ENCODE measurements at regions not wholly inside any gene's neighbourhood (a gene's known extent, or its start where the extent isn't known, plus 50 kb on each side); places are given as distances from the start of the nearest gene placed in this dataset.
A peak's percentile ranks its signal among the peaks of the same experiment; 100 is the strongest.

GRCh38 chr9:14455243-14455642 lies 141.3 kb upstream of the NFIB start:
- Histone ChIP-seq H3K79me1 (ENCODE audit: low read depth, low read length) (no peaks in the 10 kb centered on the region), H2BK120ac (replicated peaks; ENCODE audit: low read depth, low read length) (no peak overlapping the region), H3K23me2 (ENCODE audit: low read depth, low read length) (no peaks in the 10 kb centered on the region), H2AFZ (ENCODE audit: low read length) (no peak overlapping the region), H4K20me1 (replicated peaks in 1 of 2; ENCODE audit: control insufficient read depth in 1 of 2, insufficient read depth in 2 of 2, low read length in 2 of 2) (no peaks in the 10 kb centered on the region), H3K56ac (replicated peaks; ENCODE audit: insufficient read length, low read depth, low read length) (no peak overlapping the region), H4K8ac (ENCODE audit: extremely low read depth, insufficient read depth, low read length) (no peak overlapping the region), H3K9me3 (ENCODE audit: insufficient read depth in 2 of 2, low read depth in 1 of 2, low read length in 1 of 2) (no peaks in the 10 kb centered on the region), H3K79me2 (ENCODE audit: control insufficient read depth in 1 of 2, insufficient read depth in 2 of 2, low read length in 2 of 2) (no peaks in the 10 kb centered on the region), H2BK12ac (ENCODE audit: low read depth, low read length) (no peak overlapping the region), H3K36me3 (ENCODE audit: control insufficient read depth in 2 of 4, insufficient read depth in 4 of 4, low read length in 3 of 4) (no peaks in the 10 kb centered on the region), H2BK20ac (ENCODE audit: low read length) (no peak overlapping the region), H2BK15ac (ENCODE audit: low read length) (no peak overlapping the region), H4K5ac (ENCODE audit: insufficient read length, low read depth, low read length) (no peak overlapping the region), H2BK5ac (ENCODE audit: low read depth, low read length) (no peak overlapping the region), H3K27ac (ENCODE audit: low read depth, low read length) (no peak overlapping the region), H3K4ac (replicated peaks; ENCODE audit: insufficient read length, low read depth, low read length) (no peak overlapping the region), H3K4me2 (ENCODE audit: insufficient read depth in 1 of 2, low read depth in 2 of 2, low read length in 2 of 2) (no peak overlapping the region), H3K4me1 (replicated peaks in 1 of 4; ENCODE audit: control insufficient read depth in 3 of 4, insufficient read depth in 4 of 4, low read length in 3 of 4) (no peaks in the 10 kb centered on the region), H2AK5ac (ENCODE audit: low read depth, low read length) (no peak overlapping the region), H4K91ac (replicated peaks; ENCODE audit: insufficient read length, low read length) (no peak overlapping the region), H3K27me3 (replicated peaks in 1 of 4; ENCODE audit: control insufficient read depth in 3 of 4, extremely low read depth in 1 of 4, insufficient read depth in 3 of 4, low read length in 3 of 4) (no peaks in the 10 kb centered on the region), H3K14ac (ENCODE audit: insufficient read length) (no peak overlapping the region), H3K18ac (ENCODE audit: extremely low read depth, low read length) (no peak overlapping the region), H3K23ac (ENCODE audit: insufficient read length) (no peak overlapping the region), H3K4me3 (ENCODE audit: extremely low read depth in 1 of 4, insufficient read depth in 2 of 4, low read depth in 3 of 4, low read length in 4 of 4) (no peak overlapping the region), H3K9ac (replicated peaks in 1 of 4; ENCODE audit: extremely low read depth in 1 of 4, low read depth in 3 of 4, low read length in 3 of 4) (no peak overlapping the region)
- TF ChIP-seq CEBPB (IDR thresholded peaks at IDR 0.05; ENCODE audit: low read depth, low read length) (peak; percentile 96), TEAD4 (IDR thresholded peaks at IDR 0.05; ENCODE audit: low read depth, low read length) (no peak)
- DNase-seq (ENCODE audit: low read depth in 1 of 2, low spot score in 2 of 2), result no peak
- 90% methylated on average over 2 of the region's 2 CpGs; no CpG with 5 or more reads in 1 of the 2 experiments for WGBS, 2 experiments (ENCODE audit: extremely low coverage in 1 of 2, insufficient coverage in 1 of 2, insufficient read length in 1 of 2, insufficient replicate concordance in 2 of 2, low coverage in 1 of 2, low lambda C conversion rate in 2 of 2, missing lambda C conversion rate in 1 of 2)
- FAIRE-seq, result no peak
- CTCF ChIA-PET (ENCODE audit: partially characterized antibody), result interaction anchor here (1.2 to 3.2 kb wide), 3 partner anchors 13 to 308 kb away, joined by 3 to 11 read pairs (median 9); no protein-coding TSS in a partner anchor
- POLR2A ChIA-PET (ENCODE audit: partially characterized antibody), result no interaction called here
